Thyroid gland (tissue), 4 donors: ENCODE measurements at regions not wholly inside any gene's neighbourhood (a gene's known extent, or its start where the extent isn't known, plus 50 kb on each side); places are given as distances from the start of the nearest gene placed in this dataset.

Experiments used
- DNase-seq, 2 donors: peaks; one replicate each; pipeline ENCODE4 v3.0.0-alpha.2; 2019
- H3K27ac ChIP-seq, 3 donors: fragments of 200-600 bp; sonication (generic); 1 replicate in 2 of 3; 2 replicates in 1 of 3; pipeline ENCODE4 v1.5.1; 2016 to 2019; ENCODE audit warnings: mild to moderate bottlenecking in 1 of 3, moderate library complexity in 1 of 3
- H3K27me3 ChIP-seq: fragments of 200-600 bp; sonication (generic); one replicate; pipeline ENCODE4 v1.5.1; 2019
- H3K36me3 ChIP-seq, 2 donors: fragments of 200-600 bp; sonication (generic); one replicate each; pipeline ENCODE4 v1.5.1; 2016 to 2019
- H3K4me1 ChIP-seq, 2 donors: fragments of 200-600 bp; sonication (generic); one replicate each; pipeline ENCODE4 v1.5.1; 2017 to 2019
- H3K4me3 ChIP-seq, 3 donors: fragments of 200-600 bp; sonication (generic); replicated peaks in 1 of 3; 1 replicate in 2 of 3; 2 replicates in 1 of 3; pipeline ENCODE4 v1.5.1; 2016; ENCODE audit warnings: mild to moderate bottlenecking in 1 of 3
- H3K9me3 ChIP-seq: fragments of 200-600 bp; sonication (generic); one replicate; pipeline ENCODE4 v1.5.1; 2017
- CTCF ChIP-seq, 6 experiments: fragments of 200-600 bp in 3 of 6; fragments of 450-650 bp in 3 of 6; sonication (generic) in 3 of 6; IDR thresholded peaks; one replicate each; pipeline ENCODE4 v1.5.1; 2016 to 2019; ENCODE audit warnings: antibody characterized with exemption in 6 of 6, mild to moderate bottlenecking in 2 of 6, inconsistent platforms in 1 of 6, moderate library complexity in 1 of 6
- POLR2A ChIP-seq, 2 donors: fragments of 450-650 bp; IDR thresholded peaks; one replicate each; pipeline ENCODE4 v1.6.1; 2017; ENCODE audit warnings: antibody characterized with exemption in 2 of 2, mild to moderate bottlenecking in 2 of 2, moderate library complexity in 1 of 2
- whole genome bisulfite sequencing, 2 donors: methylation state at CpG; one replicate each; pipeline ENCODE4 v1.1.5; 2017; 5-methylcytosine and 5-hydroxymethylcytosine counted together
- intact Hi-C: fragments of 100-400 bp; cut with DNase I; formaldehyde crosslinking; loops from one replicate; pipeline ENCODE4 v1.15.1; 2023

- 84 to 87% methylated on average over 8 of the region's 8 CpGs for WGBS, 2 donors
- TF ChIP-seq POLR2A (IDR thresholded peaks at IDR 0.05) (no peak), CTCF (IDR thresholded peaks at IDR 0.05) (no peak)
Observed at GRCh38 chr13:22061371-22061805, 390.5 kb downstream of the FGF9 start.

GRCh38 chr13:22061806-22062391 lies 391.0 kb downstream of the FGF9 start:
- DNase-seq: no peak
- WGBS, 2 donors: 51 to 74% methylated on average over 7 of the region's 7 CpGs
- no peaks in the 10 kb centered on the region for H3K36me3 ChIP-seq
- no peak overlapping the region for H3K27ac ChIP-seq
- H3K4me1 ChIP-seq: no peaks in the 10 kb centered on the region
- no peak for TF ChIP-seq POLR2A (IDR thresholded peaks at IDR 0.05)
- TF ChIP-seq CTCF (IDR thresholded peaks at IDR 0.05): no peak
- no peak overlapping the region for H3K4me3 ChIP-seq
- H3K27me3 ChIP-seq: no peaks in the 10 kb centered on the region
- no peaks in the 10 kb centered on the region for H3K9me3 ChIP-seq
- intact Hi-C loops: no loop called here

More at GRCh38 chr13:22061371-22061805, 390.5 kb downstream of the FGF9 start:
- H3K27me3 ChIP-seq: no peaks in the 10 kb centered on the region
- intact Hi-C loops: no loop called here
- no peaks in the 10 kb centered on the region for H3K36me3 ChIP-seq
- H3K4me1 ChIP-seq: no peaks in the 10 kb centered on the region
- DNase-seq: no peak
- no peak overlapping the region for H3K27ac ChIP-seq
- no peak overlapping the region for H3K4me3 ChIP-seq
- no peaks in the 10 kb centered on the region for H3K9me3 ChIP-seq

- DNase-seq: no peak
- TF ChIP-seq POLR2A (IDR thresholded peaks at IDR 0.05): no peak
- TF ChIP-seq CTCF (IDR thresholded peaks at IDR 0.05): no peak
- 67 to 79% methylated on average over 8 of the region's 8 CpGs for WGBS, 2 donors
- Histone ChIP-seq H3K27ac (no peak overlapping the region), H3K4me1 (no peaks in the 10 kb centered on the region), H3K9me3 (no peaks in the 10 kb centered on the region), H3K36me3 (no peaks in the 10 kb centered on the region), H3K4me3 (no peak overlapping the region), H3K27me3 (no peaks in the 10 kb centered on the region)
- intact Hi-C loops: no loop called here
Observed at GRCh38 chr13:22062478-22063205, 391.8 kb downstream of the FGF9 start.

- Histone ChIP-seq H3K9me3 (no peaks in the 10 kb centered on the region), H3K27ac (no peak overlapping the region), H3K4me3 (no peak overlapping the region), H3K36me3 (no peaks in the 10 kb centered on the region), H3K4me1 (no peaks in the 10 kb centered on the region), H3K27me3 (no peaks in the 10 kb centered on the region)
- intact Hi-C loops: no loop called here
- TF ChIP-seq CTCF (IDR thresholded peaks at IDR 0.05) (no peak), POLR2A (IDR thresholded peaks at IDR 0.05) (no peak)
- DNase-seq: no peak
- WGBS, 2 donors: 93 to 95% methylated on average over 20 to 23 of the region's 23 CpGs
Observed at GRCh38 chr13:22063416-22064124, 392.7 kb downstream of the FGF9 start.
